ENCODE measurements at regions not wholly inside any gene's neighbourhood (a gene's known extent, or its start where the extent isn't known, plus 50 kb on each side); places are given as distances from the start of the nearest gene placed in this dataset.

GRCh38 chr2:2686222-2686621 lies 355.1 kb upstream of the MYT1L start:
- POLR2A ChIA-PET (ENCODE audit: unreplicated experiment) = no interaction called here
- Histone ChIP-seq H4K20me1 (ENCODE audit: insufficient read depth) (no peaks in the 10 kb centered on the region), H3K9me3 (ENCODE audit: insufficient read depth, low read depth) (no peaks in the 10 kb centered on the region), H3K27me3 (ENCODE audit: insufficient read depth, low read depth) (peaks cover 97% of the 10 kb centered on the region), H3K4me1 (replicated peaks; ENCODE audit: insufficient read depth) (no peaks in the 10 kb centered on the region), H3K27ac (no peak overlapping the region), H3F3A (ENCODE audit: insufficient read depth, low read depth) (no peaks in the 10 kb centered on the region), H3K4me3 (no peak overlapping the region), H3K9me2 (ENCODE audit: insufficient read depth) (no peaks in the 10 kb centered on the region), H3K79me2 (ENCODE audit: low read depth) (no peaks in the 10 kb centered on the region), H3K4me2 (no peak overlapping the region), H2AFZ (no peak overlapping the region), H3K36me3 (ENCODE audit: low read depth) (no peaks in the 10 kb centered on the region)
- intact Hi-C loops (cut with micrococcal nuclease; ENCODE audit: unreplicated experiment) = no loop called here
- BruUV-seq (replicated peaks) = no TSS peak
- CTCF ChIA-PET = no interaction called here
- DNase-seq = no peak
- TF ChIP-seq EZH2 (IDR thresholded peaks at IDR 0.05; ENCODE audit: low read depth) = no peak
- no peak for TF ChIP-seq CTCF (conservative IDR thresholded peaks at IDR 0.05)

- POLR2A ChIA-PET (ENCODE audit: unreplicated experiment) = no interaction called here
- DNase-seq = no peak
- Histone ChIP-seq H3K9me3 (ENCODE audit: insufficient read depth, low read depth) (no peaks in the 10 kb centered on the region), H3K27me3 (ENCODE audit: insufficient read depth, low read depth) (peaks cover 98% of the 10 kb centered on the region), H3K4me1 (replicated peaks; ENCODE audit: insufficient read depth) (no peaks in the 10 kb centered on the region), H3K9me2 (ENCODE audit: insufficient read depth) (no peaks in the 10 kb centered on the region), H3K36me3 (ENCODE audit: low read depth) (no peaks in the 10 kb centered on the region), H2AFZ (no peak overlapping the region), H3K4me2 (no peak overlapping the region), H3F3A (ENCODE audit: insufficient read depth, low read depth) (no peaks in the 10 kb centered on the region), H3K4me3 (no peak overlapping the region), H4K20me1 (ENCODE audit: insufficient read depth) (no peaks in the 10 kb centered on the region), H3K27ac (no peak overlapping the region), H3K79me2 (ENCODE audit: low read depth) (no peaks in the 10 kb centered on the region)
- CTCF ChIA-PET = no interaction called here
- no peak for TF ChIP-seq EZH2 (IDR thresholded peaks at IDR 0.05; ENCODE audit: low read depth)
- TF ChIP-seq CTCF (conservative IDR thresholded peaks at IDR 0.05) = no peak
- intact Hi-C loops (cut with micrococcal nuclease; ENCODE audit: unreplicated experiment) = no loop called here
- BruUV-seq (replicated peaks) = no TSS peak
Observed at GRCh38 chr2:2683606-2684224, 352.6 kb upstream of the MYT1L start.

GRCh38 chr2:2682700-2683342 lies 351.7 kb upstream of the MYT1L start:
- H3K4me2 ChIP-seq = no peak overlapping the region
- TF ChIP-seq CTCF (conservative IDR thresholded peaks at IDR 0.05) (no peak), EZH2 (IDR thresholded peaks at IDR 0.05; ENCODE audit: low read depth) (0 out of 2 replicates have a peak, but pooled peaks have one; percentile 60)
- ChIA-PET CTCF (no interaction called here), POLR2A (ENCODE audit: unreplicated experiment) (no interaction called here)
- BruUV-seq (replicated peaks) = no TSS peak
- intact Hi-C loops (cut with micrococcal nuclease; ENCODE audit: unreplicated experiment) = no loop called here
- no peak overlapping the region for H3K4me3 ChIP-seq
- H3K9me2 ChIP-seq (ENCODE audit: insufficient read depth) = no peaks in the 10 kb centered on the region
- no peaks in the 10 kb centered on the region for H3K9me3 ChIP-seq (ENCODE audit: insufficient read depth, low read depth)
- no peaks in the 10 kb centered on the region for H3K4me1 ChIP-seq (replicated peaks; ENCODE audit: insufficient read depth)
- DNase-seq = no peak
- peaks cover 95% of the 10 kb centered on the region for H3K27me3 ChIP-seq (ENCODE audit: insufficient read depth, low read depth)
- no peaks in the 10 kb centered on the region for H4K20me1 ChIP-seq (ENCODE audit: insufficient read depth)
- no peaks in the 10 kb centered on the region for H3F3A ChIP-seq (ENCODE audit: insufficient read depth, low read depth)
- no peak overlapping the region for H2AFZ ChIP-seq
- H3K27ac ChIP-seq = no peak overlapping the region
- H3K79me2 ChIP-seq (ENCODE audit: low read depth) = no peaks in the 10 kb centered on the region
- H3K36me3 ChIP-seq (ENCODE audit: low read depth) = no peaks in the 10 kb centered on the region

Data from PC-9 (cell line).